ENCODE measurements at regions not wholly inside any gene's neighbourhood (a gene's known extent, or its start where the extent isn't known, plus 50 kb on each side); places are given as distances from the start of the nearest gene placed in this dataset.
A peak's percentile ranks its signal among the peaks of the same experiment; 100 is the strongest.

GRCh38 chr2:134119713-134120405 is 134.0 kb upstream of the MGAT5 start:
- no peak overlapping the region for H2BK5ac ChIP-seq (ENCODE audit: insufficient read length, low read length)
- no peak overlapping the region for H2BK20ac ChIP-seq (ENCODE audit: low read depth, low read length, poor library complexity, severe bottlenecking)
- Mint-ChIP-seq H3K27ac (peak overlapping the region; percentile 77 to 97 (median 92); a peak in 5 of 7 replicates), H3K9me3 (no peaks in the 10 kb centered on the region), H3K27me3 (ENCODE audit: low read depth) (peaks cover 11% of the 10 kb centered on the region), H3K4me1 (peaks cover 39 to 43% of the 10 kb centered on the region in 2 experiments), H3K36me3 (ENCODE audit: insufficient read depth in 1 of 3, low read depth in 3 of 3) (no peaks in the 10 kb centered on the region), H3K4me3 (peak overlapping the region; percentile 85 to 95)
- H3K79me2 ChIP-seq (ENCODE audit: insufficient read depth, low read length), result peaks cover 8% of the 10 kb centered on the region; the same call in 1 of the 2 replicates
- no peak overlapping the region for H3K18ac ChIP-seq (ENCODE audit: insufficient read length, low read depth, low read length)
- H4K20me1 ChIP-seq (ENCODE audit: control insufficient read depth, insufficient read depth, insufficient read length), result no peaks in the 10 kb centered on the region
- H2AFZ ChIP-seq (ENCODE audit: low read length), result no peak overlapping the region
- peaks cover 11% of the 10 kb centered on the region for H3K23me2 ChIP-seq (ENCODE audit: insufficient read length, low read depth, low read length, poor library complexity, severe bottlenecking)
- TF ChIP-seq CTCF (conservative IDR thresholded peaks at IDR 0.05), result no peak
- no peak overlapping the region for H2BK15ac ChIP-seq (ENCODE audit: low read depth, low read length)
- no peak overlapping the region for H3K23ac ChIP-seq (ENCODE audit: insufficient read length, low read depth, low read length)
- H3T11ph ChIP-seq (ENCODE audit: low read length), result no peak overlapping the region
- peaks cover 3% of the 10 kb centered on the region for H3K79me1 ChIP-seq (ENCODE audit: insufficient read depth, low read depth, low read length, poor library complexity, severe bottlenecking)
- H3K9ac ChIP-seq (ENCODE audit: extremely low read depth, insufficient read length, low read length), result no peak overlapping the region
- no peak overlapping the region for H2AK5ac ChIP-seq (ENCODE audit: insufficient read length, low read length)
- DNase-seq, result peak; percentile 91
- H3K4me1 ChIP-seq (ENCODE audit: insufficient read depth, low read length), result no peaks in the 10 kb centered on the region; the same call in 1 of the 2 replicates
- H3K9me3 ChIP-seq (ENCODE audit: control insufficient read depth, low read depth, low read length), result no peaks in the 10 kb centered on the region
- H4K5ac ChIP-seq (ENCODE audit: insufficient read length, low read depth, low read length), result no peak overlapping the region
- H3K14ac ChIP-seq (ENCODE audit: insufficient read depth, low read length), result 0 out of 2 replicates have a peak overlapping the region, but pooled peaks have one; percentile 74
- no peaks in the 10 kb centered on the region for H3K27me3 ChIP-seq (ENCODE audit: insufficient read depth, low read length)
- no peak overlapping the region for H2BK12ac ChIP-seq (ENCODE audit: insufficient read length, low read depth, low read length)
- no peak overlapping the region for H3K56ac ChIP-seq (ENCODE audit: insufficient read length, low read depth, low read length)
- H2BK120ac ChIP-seq (ENCODE audit: low read depth, low read length, poor library complexity, severe bottlenecking), result no peak overlapping the region
- H3K4me2 ChIP-seq (ENCODE audit: insufficient read depth, insufficient read length, low read length), result peak overlapping the region; percentile 70
- WGBS (ENCODE audit: extremely low coverage, insufficient read length, low lambda C conversion rate), result no CpG with 5 or more reads among the region's 81 CpGs
- no peak overlapping the region for H4K91ac ChIP-seq (ENCODE audit: insufficient read length, low read depth, low read length)
- H3K4ac ChIP-seq (ENCODE audit: low read depth, low read length), result no peak overlapping the region
- no peak overlapping the region for H3K27ac ChIP-seq (ENCODE audit: insufficient read length, low read depth, low read length)
- H4K8ac ChIP-seq (replicated peaks; ENCODE audit: insufficient read length, low read depth, low read length), result no peak overlapping the region
